Skeletal muscle tissue (tissue), 4 donors: ENCODE measurements at regions not wholly inside any gene's neighbourhood (a gene's known extent, or its start where the extent isn't known, plus 50 kb on each side); places are given as distances from the start of the nearest gene placed in this dataset. TPM values are rescaled to one million over a fixed set of nuclear protein-coding genes. Genes with fewer than 3 reads are reported as not detected.

ENCODE experiments used
- H3K27ac ChIP-seq: one replicate; pipeline ENCODE4 v1.7.0; 2013; ENCODE audit warnings: mild to moderate bottlenecking, low read depth, low read length, inconsistent platforms
- H3K27me3 ChIP-seq, 3 donors: one replicate each; pipeline ENCODE4 v1.7.0; 2013; ENCODE audit warnings: low read length in 3 of 3; ENCODE audit not compliant: control insufficient read depth in 3 of 3, insufficient read depth in 3 of 3
- H3K36me3 ChIP-seq, 3 donors: one replicate each; pipeline ENCODE4 v1.7.0; 2013; ENCODE audit warnings: low read length in 3 of 3; ENCODE audit not compliant: control insufficient read depth in 3 of 3, insufficient read depth in 3 of 3
- H3K4me1 ChIP-seq, 3 donors: one replicate each; pipeline ENCODE4 v1.7.0; 2013; ENCODE audit warnings: low read length in 3 of 3, mild to moderate bottlenecking in 3 of 3; ENCODE audit not compliant: control insufficient read depth in 3 of 3, insufficient read depth in 3 of 3
- H3K4me3 ChIP-seq, 3 donors: one replicate each; pipeline ENCODE4 v1.7.0; 2013; ENCODE audit warnings: low read length in 3 of 3
- H3K9ac ChIP-seq, 3 donors: one replicate each; pipeline ENCODE4 v1.7.0; 2013; ENCODE audit warnings: low read length in 3 of 3, mild to moderate bottlenecking in 3 of 3, moderate library complexity in 2 of 3, low read depth in 1 of 3
- H3K9me3 ChIP-seq, 3 donors: one replicate each; pipeline ENCODE4 v1.7.0; 2013; ENCODE audit warnings: low read length in 3 of 3; ENCODE audit not compliant: control insufficient read depth in 3 of 3
- small RNA-seq: library from RNA; depleted of rRNA; stranded (forward); fragments of <200 nt; gene quantifications from one replicate; pipeline ENCODE3, GENCODE V24; 2014
- donor health status: Osteomylitis.

GRCh38 chr12:74985293-74985985 lies 224.2 kb downstream of the KCNC2 start:
- H3K27me3 ChIP-seq: no peaks in the 10 kb centered on the region
- H3K27ac ChIP-seq: no peak overlapping the region
- peaks cover 2 to 9% (median 7%) of the 10 kb centered on the region in 3 donors for H3K4me1 ChIP-seq
- no peak overlapping the region for H3K9ac ChIP-seq
- H3K9me3 ChIP-seq: no peaks in the 10 kb centered on the region
- H3K4me3 ChIP-seq: no peak overlapping the region
- H3K36me3 ChIP-seq: no peaks in the 10 kb centered on the region

GRCh38 chr12:74985986-74986319 lies 223.7 kb downstream of the KCNC2 start:
- Histone ChIP-seq H3K4me3 (no peak overlapping the region), H3K4me1 (peaks cover 2 to 6% (median 5%) of the 10 kb centered on the region in 3 donors), H3K27me3 (no peaks in the 10 kb centered on the region), H3K9ac (no peak overlapping the region), H3K9me3 (no peaks in the 10 kb centered on the region), H3K36me3 (no peaks in the 10 kb centered on the region), H3K27ac (no peak overlapping the region)

- Histone ChIP-seq H3K36me3 (no peaks in the 10 kb centered on the region), H3K9me3 (no peaks in the 10 kb centered on the region), H3K4me1 (no peaks in the 10 kb centered on the region), H3K27ac (no peak overlapping the region), H3K4me3 (no peak overlapping the region), H3K27me3 (no peaks in the 10 kb centered on the region), H3K9ac (no peak overlapping the region)
Measured at GRCh38 chr12:74988156-74988555, 221.5 kb downstream of the KCNC2 start.

Small RNA genes lying in the stretch of these regions (small RNA-seq; reads per million reads assigned to genes)
- not detected for gene AC123904.2
